ENCODE measurements at regions not wholly inside any gene's neighbourhood (a gene's known extent, or its start where the extent isn't known, plus 50 kb on each side); places are given as distances from the start of the nearest gene placed in this dataset.
"Not testable (repeated sequence)": the region's sequence is repeated elsewhere in the genome, so short reads cannot be mapped to it uniquely, and the experiment has no call there.

DNA sequence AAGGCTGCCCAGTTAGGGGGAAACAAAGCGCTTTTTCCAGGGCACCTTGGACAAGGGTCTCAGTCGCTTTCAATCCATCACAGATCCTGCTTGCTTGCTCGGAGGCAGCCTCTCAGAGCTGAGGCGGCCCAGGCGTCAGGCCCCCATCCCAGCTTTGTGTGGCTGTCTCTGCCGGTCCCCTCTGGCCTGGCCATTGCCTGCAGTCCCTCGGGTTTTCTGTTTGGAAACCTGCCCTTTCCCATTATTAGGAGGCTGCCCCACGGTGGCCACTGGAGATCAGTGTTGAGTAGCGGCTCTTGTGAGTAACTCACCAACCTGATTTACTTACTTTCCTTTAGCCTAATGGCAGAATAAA, 216.1 kb downstream of the GLRX3 start:
- no peak for DNase-seq

DNA sequence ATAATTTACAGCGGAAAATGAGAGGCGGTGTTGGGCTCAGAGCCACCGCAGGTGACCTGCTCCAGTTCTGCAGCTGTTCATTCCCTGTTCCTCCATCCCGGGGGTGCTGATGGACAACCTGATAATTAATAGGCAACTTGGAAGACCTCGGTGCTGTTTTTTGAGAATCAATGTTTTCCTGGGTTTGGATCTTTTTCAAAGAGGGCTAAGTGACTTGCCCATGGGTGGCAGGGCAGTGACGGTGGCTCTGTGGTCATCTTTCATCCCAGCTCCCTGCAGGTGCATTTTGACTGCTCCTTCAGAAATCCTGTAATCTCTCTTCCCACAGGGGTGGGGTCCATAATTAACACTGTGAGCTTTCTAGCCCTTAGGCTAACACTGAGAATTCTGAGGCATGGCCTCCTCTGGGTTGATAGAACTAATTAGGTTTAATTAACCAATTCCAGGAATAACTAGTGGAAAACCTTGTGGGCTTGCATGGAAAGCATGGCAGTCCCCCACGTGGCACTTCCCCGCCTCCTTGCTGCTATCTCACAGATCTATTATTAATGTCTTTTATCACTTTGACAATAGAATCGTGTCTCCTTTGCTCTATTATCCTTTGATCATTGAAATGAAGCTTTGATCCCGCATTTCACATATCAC, 217.9 kb downstream of the GLRX3 start:
- DNase-seq = no peak

DNA sequence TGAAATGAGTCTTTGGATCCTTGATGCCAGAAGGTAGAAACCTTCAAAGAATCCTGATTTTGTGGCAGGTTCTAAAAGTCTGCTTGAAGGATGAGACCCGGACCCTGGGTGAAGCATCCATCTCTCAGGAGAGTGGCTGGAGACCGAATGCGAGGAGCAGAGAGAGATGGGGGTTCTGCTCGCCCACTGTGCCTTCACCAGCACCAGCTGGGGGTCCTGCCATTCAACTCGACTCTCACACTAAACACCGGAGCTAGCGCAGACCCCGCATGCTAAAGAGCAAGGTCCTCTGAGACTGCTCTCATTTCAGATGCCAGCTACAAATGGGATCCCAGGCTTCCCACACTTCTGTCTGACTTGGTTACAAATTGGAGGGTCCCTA, 218.4 kb downstream of the GLRX3 start:
- DNase-seq = no peak

DNA sequence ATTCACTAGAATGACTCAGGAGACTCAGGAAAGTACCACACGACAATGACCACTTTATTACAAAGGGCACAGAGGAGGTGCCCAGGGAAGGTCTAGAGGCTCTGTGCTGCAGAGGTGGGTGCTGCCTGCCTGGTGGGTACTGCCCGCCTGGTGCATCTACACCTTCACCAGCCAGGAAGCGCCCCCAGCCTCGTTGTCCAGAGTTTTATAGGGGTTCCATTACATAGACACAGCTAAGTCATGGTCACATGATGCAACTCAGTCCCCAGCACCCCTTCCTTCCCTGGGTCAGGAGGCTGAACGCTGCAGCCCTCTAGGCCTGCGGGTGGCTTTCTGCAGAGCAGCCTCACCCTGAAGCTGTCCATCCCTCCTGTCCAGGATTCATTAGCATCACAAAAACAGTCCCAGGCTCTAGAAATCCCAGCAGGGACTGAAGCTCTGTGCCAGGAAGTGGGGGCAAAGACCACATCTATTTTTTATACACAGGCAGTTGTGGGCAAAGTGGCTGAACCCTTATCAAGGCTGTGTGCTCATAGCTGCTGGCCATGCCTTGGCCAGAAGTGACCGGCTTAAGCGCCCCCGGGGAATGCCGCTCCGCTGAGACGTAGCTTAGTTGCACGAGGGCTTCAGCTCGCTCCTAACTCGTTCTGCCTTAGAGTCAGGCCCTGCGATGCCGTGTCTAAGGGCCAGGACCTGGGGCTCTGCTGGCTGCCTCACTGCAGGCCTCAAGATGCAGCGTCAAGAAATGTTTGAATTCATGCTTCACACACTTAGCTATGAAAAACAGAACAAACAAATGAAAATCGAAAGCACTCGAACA, 219.0 kb downstream of the GLRX3 start:
- no peak for DNase-seq

DNA sequence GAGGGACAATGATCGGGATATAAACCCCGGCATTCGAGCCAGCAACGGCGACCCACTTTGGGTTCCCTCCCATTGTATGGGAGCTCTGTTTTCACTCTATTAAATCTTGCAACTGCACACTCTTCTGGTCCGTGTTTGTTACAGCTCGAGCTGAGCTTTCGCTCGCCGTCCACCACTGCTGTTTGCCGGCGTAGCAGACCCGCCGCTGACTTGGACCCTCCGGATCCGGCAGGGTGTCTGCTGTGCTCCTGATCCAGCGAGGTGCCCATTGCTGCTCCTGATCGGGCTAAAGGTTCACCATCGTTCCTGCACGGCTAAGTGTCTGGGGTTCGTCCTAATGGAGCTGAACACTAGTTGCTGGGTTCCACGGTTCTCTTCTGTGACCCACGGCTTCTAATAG, 220.2 kb downstream of the GLRX3 start:
- DNase-seq = not testable (repeated sequence)

DNA sequence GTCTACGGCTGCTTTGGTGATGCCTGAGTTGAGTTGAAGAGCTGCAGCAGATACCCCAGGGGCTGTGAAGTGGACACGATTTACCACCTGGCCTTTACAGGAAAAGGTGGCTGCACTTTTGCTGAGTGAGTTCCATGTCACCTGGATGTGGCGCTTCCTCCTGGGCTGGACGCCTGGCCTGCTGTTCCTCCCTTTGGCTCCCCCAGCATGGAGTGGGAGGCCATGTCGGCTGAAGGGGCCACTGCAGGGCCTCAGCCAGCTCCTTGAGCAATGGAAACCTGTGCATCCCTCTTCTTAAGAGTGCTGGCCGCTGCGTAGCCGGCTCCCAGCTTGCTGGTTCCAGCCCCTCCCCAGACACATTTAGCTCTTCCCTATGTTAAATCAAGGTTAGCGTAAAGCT, 221.0 kb downstream of the GLRX3 start:
- DNase-seq = no peak

DNA sequence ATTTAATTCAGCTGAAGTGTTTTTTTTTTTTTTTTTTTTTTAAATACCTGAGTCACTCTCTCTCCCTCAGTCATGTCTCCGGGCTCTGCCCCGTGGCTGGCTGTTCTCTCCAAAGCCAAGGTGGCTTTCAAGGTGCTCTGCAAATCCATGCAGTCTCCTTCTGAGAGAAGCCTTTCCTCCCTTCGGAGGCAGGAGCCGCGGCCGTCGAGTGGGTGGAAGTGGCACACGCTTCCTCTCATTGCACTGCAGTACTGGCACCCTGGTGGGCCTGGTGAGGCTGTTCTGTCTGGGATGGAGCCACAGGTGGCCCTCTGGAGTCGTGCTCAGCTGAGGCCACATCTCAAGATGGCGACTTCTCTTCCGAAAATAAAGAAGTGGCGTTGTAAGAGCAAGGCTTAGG, 221.8 kb downstream of the GLRX3 start:
- no peak for DNase-seq

DNA sequence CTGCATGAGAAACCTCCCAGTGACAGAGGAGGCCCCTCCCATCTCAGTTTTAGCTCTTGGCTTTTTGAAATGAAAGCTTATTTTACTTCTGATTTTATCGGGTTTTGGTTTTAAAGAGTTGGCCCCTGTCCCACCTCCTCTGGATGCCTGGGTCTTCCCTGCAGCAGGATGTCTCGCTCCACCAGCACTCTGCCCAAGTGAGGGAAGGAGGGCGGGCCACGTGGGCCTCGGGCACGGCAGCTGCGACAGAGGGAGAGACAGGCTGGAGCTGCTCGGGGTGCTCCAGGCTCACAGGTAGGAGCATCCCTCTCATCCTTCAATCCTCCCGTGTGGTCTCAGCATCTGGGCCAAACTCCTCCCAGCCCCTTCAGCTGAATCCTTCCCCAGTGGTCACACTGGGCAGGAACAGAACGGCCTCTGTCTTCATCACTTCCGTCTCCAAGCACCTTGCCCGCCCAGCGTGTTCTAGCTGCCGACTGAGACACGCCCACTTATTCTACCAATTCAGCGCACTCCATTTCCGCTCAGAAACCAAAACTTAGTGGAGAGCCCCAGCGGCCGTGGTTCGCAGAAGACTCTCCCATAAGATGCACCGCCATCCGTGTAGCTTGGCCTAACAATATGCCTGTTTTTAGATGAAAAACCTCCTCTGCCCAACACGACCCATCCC, 222.9 kb downstream of the GLRX3 start:
- DNase-seq = no peak

DNA sequence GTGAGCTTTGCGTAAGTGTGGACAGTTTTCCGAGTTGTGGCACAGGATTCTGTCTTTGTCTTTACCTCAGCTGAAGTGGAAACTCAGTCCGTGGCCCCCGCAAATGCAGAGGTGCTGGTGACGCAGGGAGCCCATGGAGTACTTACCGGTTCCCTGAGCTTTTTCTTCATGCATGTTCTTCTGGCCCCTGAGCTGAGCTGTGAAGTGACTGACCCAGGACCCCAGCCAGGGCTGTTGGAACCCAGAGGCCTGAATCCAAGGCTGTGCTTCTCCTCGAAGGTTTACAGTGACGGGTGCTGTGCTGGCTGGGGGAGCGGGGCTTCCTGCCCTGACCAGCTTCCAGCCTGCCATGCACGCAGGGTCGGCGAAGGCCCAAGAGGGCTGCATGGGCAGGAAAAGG, 223.5 kb downstream of the GLRX3 start:
- no peak for DNase-seq

DNA sequence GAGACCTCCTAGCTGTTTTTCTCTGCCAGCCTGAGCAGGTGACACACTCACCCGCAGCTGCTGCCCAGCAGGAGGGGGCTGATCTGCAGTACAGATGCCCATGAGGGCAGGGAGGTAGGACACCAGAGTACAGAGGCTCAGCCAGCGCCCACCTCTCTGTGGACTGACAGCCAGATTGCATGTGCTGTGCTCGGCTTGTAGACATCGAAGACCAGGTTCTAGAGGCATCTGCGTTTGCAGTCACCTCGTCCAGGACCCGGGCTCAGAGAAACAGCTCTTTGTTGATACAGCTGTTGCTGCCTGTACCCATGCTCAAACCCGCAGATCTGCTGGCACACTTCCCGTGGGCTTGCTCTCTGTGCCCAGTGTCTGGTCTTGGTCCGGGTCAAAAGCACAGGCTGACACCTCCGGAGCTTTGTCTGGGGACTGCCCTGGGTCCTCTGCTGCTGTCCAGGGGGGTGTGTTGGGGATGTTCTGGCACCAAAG, 224.7 kb downstream of the GLRX3 start:
- DNase-seq = no peak

DNA sequence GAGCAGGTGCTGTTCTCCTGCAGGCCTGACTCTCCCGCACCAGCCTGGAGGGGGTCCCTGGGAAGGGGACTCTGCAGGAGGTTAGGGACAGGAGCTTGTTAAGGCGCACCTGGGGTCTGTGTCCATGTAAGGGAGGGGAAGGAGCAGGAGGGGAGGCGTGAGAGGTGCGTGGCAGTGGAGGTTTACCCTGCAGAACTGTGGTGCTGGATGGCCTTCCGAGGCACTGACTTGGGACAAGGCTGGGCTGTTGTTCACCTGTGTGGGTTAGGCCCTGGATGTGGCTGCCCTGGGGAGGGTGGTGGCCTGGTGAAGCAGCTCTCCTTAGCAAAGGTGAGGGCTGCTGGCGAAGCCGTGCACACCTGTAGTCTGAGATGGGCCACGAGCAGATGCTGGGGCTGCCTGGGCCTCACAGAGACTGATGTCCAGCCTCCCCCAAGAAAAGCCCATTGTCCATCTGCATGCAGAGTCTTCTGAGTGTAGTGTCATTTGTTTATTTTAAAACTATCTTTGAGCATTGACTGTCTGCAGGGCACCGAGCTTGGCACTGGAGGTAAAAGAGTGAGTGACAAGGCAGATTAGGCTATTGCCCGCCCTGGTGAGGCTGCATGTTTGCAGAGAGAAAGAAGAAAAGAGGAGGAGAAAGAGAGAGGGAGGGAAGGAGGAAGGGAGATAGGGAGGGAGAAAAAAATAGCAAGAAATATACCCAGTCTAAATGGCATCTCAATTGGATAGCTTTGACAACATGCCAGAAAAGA, 225.3 kb downstream of the GLRX3 start:
- no peak for DNase-seq

DNA sequence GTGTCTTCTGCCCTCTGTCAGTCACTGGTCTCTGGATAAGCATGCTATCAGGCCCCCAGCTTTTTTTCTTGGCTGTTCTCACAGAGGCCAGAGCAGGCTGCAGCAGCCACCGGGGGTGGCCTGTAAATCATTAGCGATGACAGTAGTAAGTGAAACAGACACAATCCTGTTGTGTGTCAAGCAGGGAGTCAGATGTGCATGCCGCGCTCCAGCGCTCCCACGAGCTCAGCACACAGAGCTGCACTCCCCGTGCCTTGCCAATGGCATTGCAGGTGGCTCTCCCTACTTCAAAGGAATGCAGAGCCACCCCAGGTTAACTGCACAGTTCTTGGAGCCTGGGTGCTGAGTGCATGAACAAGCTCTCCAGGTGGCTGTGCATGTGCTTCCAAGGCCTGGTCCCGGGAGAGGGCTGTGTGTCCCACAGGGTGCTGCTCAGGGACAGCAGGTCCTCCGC, 226.1 kb downstream of the GLRX3 start:
- no peak for DNase-seq

DNA sequence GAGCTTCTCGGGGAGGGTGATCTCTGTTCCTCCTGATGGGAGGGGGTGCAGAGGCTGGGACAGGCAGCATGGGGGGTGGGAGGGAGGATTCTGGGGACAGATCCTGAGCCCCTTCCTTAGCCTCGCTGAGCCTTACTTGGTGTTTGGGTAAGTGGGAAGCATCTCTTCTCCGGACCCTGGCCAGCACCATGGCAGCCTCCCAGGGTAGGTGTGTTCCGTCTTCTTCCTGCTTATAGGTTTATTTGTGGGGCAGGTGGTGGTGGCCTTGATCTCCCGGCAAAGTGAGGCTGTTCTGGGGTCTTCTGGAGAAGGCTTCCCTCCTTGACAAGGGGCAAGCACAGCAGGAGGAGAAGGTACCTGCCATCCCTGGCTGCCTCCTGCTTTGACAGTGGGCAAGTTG, 226.9 kb downstream of the GLRX3 start:
- DNase-seq = no peak

DNA sequence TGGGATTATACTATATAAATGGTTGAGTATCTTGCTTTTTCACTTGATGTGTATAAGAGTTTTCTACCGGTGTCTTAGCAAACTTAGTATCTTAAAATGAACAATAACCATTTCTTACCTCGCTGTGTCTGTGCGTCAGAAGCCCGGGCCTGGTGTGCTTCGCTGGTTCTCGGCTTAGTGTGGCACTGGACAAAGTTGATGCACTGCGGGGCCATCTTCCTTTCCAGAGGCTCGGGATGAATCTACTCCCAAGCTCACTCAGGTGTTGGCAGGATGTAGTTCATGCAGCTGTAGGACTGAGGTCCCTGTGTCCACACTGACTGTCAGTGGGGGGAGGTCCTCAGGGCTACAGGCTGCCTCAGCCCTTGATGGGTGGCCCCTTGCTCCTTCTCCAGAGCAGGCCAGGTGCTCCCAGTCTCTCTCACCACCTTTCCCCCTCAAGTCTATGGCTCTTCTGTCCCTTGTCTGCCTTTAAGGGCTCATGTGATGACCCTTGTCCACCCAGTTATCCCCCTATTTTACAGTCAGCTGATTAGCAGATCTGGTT, 227.8 kb downstream of the GLRX3 start:
- no peak for DNase-seq

DNA sequence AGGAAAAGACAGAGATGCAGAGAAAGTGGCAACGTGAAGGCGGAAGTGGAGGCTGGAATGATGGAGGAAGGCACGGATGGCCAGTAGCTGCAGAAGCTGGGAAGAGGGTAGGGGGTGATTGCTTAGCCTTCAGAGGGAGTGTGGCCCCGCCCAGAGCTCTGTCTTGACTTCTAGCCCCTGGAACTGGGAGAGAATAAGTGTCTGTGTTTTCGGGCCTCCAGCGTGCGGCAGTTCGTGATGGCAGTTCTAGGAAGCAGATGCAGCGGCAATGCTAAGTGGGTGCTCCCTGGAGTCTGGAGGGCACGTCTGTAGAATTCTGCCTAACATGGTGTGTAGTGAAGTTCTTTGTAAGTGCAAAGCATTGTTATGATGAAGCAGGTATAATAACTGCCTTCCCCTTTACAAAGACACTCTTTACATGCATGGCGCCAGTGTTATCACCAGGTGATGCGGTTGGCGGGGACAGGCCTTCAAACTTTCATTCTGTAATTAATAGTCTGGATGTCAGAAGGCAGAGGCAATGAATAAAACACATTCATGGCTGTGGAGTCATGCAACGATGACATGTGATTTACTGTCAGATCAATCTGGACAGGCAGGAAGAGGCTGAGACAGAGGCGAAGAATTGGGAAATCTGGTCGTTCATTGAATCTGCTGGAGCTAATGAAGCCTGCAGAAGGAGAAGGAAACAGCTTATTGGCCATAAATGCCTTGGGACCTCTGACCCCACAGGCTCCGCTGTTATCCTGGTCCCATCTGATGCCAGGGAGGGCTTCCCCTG, 228.6 kb downstream of the GLRX3 start:
- no peak for DNase-seq

DNA sequence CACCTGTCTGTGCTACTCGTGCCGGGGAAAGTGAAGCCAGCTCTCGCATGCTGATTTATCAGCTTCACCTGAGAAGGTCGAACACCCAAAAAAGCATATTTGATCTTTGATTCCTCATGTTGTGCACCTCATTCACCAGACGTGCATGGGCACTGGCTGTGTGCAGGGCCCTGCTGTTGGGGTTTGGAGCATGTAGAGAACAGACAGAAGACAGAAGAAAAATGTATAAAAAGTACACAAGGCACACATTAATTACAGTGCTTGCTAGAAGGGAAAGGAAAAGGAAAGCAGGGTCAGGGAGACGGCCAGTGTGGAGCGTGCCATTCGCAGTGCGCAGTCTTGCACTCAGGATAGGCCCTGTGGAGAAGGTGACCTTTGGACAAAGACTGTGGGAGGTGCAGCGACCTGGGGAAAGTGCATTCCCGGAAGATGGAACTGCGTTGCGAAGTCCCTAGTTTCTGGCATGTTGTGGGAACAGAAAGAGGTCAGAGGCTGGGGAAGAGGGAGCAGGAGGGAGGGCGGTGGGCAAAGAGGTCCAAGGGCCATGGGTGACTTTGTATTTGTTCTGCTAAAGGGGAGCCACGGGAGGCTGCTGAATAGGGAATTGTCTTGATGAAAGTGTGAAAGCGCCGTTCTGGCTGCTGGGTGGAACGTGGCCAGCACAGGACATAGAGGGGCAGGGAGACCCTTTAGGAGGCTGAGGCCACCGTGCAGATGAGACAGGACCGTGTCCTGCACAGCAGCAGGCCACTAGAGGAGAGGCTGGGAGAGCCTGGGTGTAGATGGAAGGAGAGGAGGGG, 232.8 kb downstream of the GLRX3 start:
- DNase-seq = no peak

DNA sequence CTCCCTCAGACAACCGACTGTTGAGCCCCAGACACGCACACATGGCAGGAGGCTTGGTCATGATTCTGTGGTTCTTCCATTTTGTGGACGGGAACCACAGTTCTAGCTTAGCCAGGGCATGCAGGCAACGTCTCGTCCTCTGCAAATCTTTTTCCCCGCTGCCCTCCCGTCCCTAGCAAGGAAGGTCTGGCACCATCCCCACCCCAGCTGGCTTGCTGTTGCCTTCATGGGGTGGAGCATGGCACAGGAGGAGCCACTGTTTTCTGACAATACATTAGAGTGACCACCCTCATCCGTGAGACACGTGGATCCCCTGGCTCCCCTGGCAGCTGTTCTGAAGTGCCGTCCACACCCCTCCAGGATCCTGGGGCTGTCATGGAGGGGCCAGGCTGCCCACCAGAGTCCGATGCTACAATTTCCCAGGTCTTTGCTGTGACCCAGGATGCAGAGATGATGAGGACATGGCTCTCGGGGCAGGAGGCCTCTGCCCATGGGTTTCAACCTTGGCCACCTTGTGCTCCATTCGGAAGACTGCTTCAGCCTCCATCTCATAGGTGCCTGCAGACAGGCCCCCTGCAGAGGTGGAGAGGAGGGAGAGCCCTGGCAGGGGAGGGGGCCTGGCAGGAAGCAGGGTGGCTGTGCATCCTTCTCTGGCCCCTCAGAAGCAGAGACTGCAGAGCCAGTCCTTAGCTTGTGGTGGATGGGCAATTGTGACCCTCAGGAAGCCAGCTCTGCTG, 233.6 kb downstream of the GLRX3 start:
- no peak for DNase-seq

DNA sequence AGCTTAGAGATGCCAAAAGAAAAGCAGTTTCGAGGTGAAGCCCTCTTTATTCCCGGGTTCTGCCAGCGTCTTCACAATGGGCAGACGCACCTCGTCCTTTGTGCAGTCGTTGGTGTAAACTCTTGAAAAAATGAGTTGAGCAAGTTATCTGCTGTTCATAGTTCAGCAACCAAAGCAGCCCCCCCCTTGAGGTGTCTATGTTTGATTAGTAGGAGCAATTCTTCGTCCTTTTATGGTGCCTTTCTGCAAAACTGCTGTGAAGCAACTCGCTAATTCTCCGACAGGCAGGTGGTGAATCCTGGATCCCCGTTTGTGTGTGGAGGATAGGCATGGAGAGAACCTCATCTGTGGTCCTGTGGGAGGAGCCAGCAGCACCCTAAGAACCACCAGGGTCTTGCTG, 234.5 kb downstream of the GLRX3 start:
- DNase-seq = no peak

DNA sequence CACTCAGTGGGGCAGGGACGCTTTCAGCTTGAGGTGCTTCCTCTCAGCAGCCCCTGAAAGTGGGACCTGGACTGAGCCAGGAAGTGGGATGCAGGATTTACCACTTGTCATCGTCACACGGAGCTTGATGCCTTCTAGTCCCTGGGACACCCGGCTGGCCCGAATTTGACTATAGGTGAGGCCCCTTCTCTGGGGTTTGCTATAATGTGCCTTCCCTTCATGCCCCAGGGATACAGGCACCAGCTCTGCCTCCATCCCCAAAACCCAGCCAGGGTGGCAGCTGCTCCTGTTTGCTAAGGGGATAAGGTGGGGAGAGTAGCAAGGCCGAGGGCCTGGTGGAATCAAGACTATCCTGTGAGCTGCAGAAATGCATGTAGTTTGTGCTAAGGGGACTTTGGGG, 235.0 kb downstream of the GLRX3 start:
- no peak for DNase-seq

DNA sequence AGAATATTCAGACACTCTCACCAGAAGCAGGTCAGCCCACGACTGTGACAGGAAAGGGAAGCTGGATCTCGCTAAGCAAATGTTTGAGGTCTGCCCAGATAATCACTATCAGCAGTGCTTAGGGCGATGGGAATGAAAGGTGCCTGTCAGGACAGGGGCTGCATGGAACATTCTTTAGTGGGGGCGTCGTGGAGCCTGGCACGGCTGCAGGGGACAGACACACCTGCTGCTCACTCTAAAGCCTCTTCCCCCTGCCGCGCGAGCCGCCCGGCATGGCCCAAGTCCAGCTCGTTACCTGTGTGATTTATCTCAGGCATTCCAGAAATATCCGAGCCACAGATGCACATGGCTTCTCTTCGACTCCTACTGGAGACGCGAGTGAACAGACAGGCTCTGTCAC, 235.5 kb downstream of the GLRX3 start:
- no peak for DNase-seq

DNA sequence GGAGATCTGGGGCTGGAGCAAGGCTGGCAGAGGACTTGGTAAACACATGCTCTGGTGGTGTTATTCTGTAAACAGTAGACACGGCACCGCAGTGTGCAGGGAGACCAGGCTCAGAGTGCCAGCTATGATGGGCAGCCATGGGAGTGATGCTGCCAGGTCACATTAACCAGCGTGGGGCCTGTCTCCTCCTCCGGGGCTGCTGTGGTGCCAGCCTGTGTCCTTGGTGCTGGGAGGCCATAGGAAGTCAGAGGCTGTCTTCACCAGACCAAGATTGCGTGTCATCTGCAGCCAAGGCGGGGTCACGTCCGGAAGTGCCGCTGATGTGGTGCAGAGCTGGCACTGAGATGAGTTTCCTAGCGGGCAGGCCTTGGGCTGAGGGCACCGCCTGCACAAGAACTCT, 236.0 kb downstream of the GLRX3 start:
- no peak for DNase-seq

Data from CD4-positive, alpha-beta T cell treated with Interferon alpha-2 for 1 hour (primary cell).